ENCODE measurements at regions not wholly inside any gene's neighbourhood (a gene's known extent, or its start where the extent isn't known, plus 50 kb on each side); places are given as distances from the start of the nearest gene placed in this dataset.

- DNase-seq = no peak
- TF ChIP-seq CTCF (IDR thresholded peaks at IDR 0.05; ENCODE audit: partially characterized antibody, unreplicated experiment) = no peak
- H3K27ac Mint-ChIP-seq (ENCODE audit: unreplicated experiment) = no peak overlapping the region
- H3K4me3 Mint-ChIP-seq (ENCODE audit: unreplicated experiment) = no peak overlapping the region
- H3K4me1 Mint-ChIP-seq (ENCODE audit: low read depth, unreplicated experiment) = peaks cover 20% of the 10 kb centered on the region
- H3K9me3 Mint-ChIP-seq (ENCODE audit: unreplicated experiment) = peaks cover 2% of the 10 kb centered on the region
- H3K27me3 Mint-ChIP-seq (ENCODE audit: unreplicated experiment) = peaks cover 4% of the 10 kb centered on the region
- H3K36me3 Mint-ChIP-seq (ENCODE audit: unreplicated experiment) = peaks cover 31% of the 10 kb centered on the region
These were observed 453.4 kb downstream of the OCA2 start for GRCh38 chr15:27645672-27646071.

- DNase-seq = no peak
- H3K4me3 Mint-ChIP-seq (ENCODE audit: unreplicated experiment) = no peak overlapping the region
- H3K36me3 Mint-ChIP-seq (ENCODE audit: unreplicated experiment) = peaks cover 42% of the 10 kb centered on the region
- no peak for TF ChIP-seq CTCF (IDR thresholded peaks at IDR 0.05; ENCODE audit: partially characterized antibody, unreplicated experiment)
- peaks cover 8% of the 10 kb centered on the region for H3K9me3 Mint-ChIP-seq (ENCODE audit: unreplicated experiment)
- H3K27ac Mint-ChIP-seq (ENCODE audit: unreplicated experiment) = no peak overlapping the region
- peaks cover 16% of the 10 kb centered on the region for H3K4me1 Mint-ChIP-seq (ENCODE audit: low read depth, unreplicated experiment)
- H3K27me3 Mint-ChIP-seq (ENCODE audit: unreplicated experiment) = peaks cover 2% of the 10 kb centered on the region
These were observed 456.1 kb downstream of the OCA2 start for GRCh38 chr15:27642981-27643380.

GRCh38 chr15:27639595-27639994 lies 459.5 kb downstream of the OCA2 start:
- peaks cover 38% of the 10 kb centered on the region for H3K36me3 Mint-ChIP-seq (ENCODE audit: unreplicated experiment)
- peaks cover 8% of the 10 kb centered on the region for H3K9me3 Mint-ChIP-seq (ENCODE audit: unreplicated experiment)
- no peak overlapping the region for H3K4me3 Mint-ChIP-seq (ENCODE audit: unreplicated experiment)
- DNase-seq = no peak
- no peaks in the 10 kb centered on the region for H3K27me3 Mint-ChIP-seq (ENCODE audit: unreplicated experiment)
- no peak for TF ChIP-seq CTCF (IDR thresholded peaks at IDR 0.05; ENCODE audit: partially characterized antibody, unreplicated experiment)
- H3K4me1 Mint-ChIP-seq (ENCODE audit: low read depth, unreplicated experiment) = peaks cover 10% of the 10 kb centered on the region
- peak overlapping the region; percentile 77 for H3K27ac Mint-ChIP-seq (ENCODE audit: unreplicated experiment)

GRCh38 chr15:27638958-27639357 lies 460.2 kb downstream of the OCA2 start:
- DNase-seq = peak; percentile 77
- peak overlapping the region; percentile 77 for H3K27ac Mint-ChIP-seq (ENCODE audit: unreplicated experiment)
- H3K4me3 Mint-ChIP-seq (ENCODE audit: unreplicated experiment) = no peak overlapping the region

GRCh38 chr15:27635916-27636315 lies 463.2 kb downstream of the OCA2 start:
- Mint-ChIP-seq H3K9me3 (ENCODE audit: unreplicated experiment) (peaks cover 7% of the 10 kb centered on the region), H3K4me1 (ENCODE audit: low read depth, unreplicated experiment) (peaks cover 10% of the 10 kb centered on the region), H3K36me3 (ENCODE audit: unreplicated experiment) (peaks cover 12% of the 10 kb centered on the region), H3K27me3 (ENCODE audit: unreplicated experiment) (no peaks in the 10 kb centered on the region), H3K4me3 (ENCODE audit: unreplicated experiment) (no peak overlapping the region), H3K27ac (ENCODE audit: unreplicated experiment) (no peak overlapping the region)
- no peak for TF ChIP-seq CTCF (IDR thresholded peaks at IDR 0.05; ENCODE audit: partially characterized antibody, unreplicated experiment)
- no peak for DNase-seq

More at GRCh38 chr15:27638958-27639357, 460.2 kb downstream of the OCA2 start:
- Mint-ChIP-seq H3K27me3 (ENCODE audit: unreplicated experiment) (no peaks in the 10 kb centered on the region), H3K4me1 (ENCODE audit: low read depth, unreplicated experiment) (peaks cover 10% of the 10 kb centered on the region), H3K9me3 (ENCODE audit: unreplicated experiment) (peaks cover 8% of the 10 kb centered on the region), H3K36me3 (ENCODE audit: unreplicated experiment) (peaks cover 32% of the 10 kb centered on the region)
- TF ChIP-seq CTCF (IDR thresholded peaks at IDR 0.05; ENCODE audit: partially characterized antibody, unreplicated experiment) = no peak
